ENCODE measurements at regions not wholly inside any gene's neighbourhood (a gene's known extent, or its start where the extent isn't known, plus 50 kb on each side); places are given as distances from the start of the nearest gene placed in this dataset.

DNA sequence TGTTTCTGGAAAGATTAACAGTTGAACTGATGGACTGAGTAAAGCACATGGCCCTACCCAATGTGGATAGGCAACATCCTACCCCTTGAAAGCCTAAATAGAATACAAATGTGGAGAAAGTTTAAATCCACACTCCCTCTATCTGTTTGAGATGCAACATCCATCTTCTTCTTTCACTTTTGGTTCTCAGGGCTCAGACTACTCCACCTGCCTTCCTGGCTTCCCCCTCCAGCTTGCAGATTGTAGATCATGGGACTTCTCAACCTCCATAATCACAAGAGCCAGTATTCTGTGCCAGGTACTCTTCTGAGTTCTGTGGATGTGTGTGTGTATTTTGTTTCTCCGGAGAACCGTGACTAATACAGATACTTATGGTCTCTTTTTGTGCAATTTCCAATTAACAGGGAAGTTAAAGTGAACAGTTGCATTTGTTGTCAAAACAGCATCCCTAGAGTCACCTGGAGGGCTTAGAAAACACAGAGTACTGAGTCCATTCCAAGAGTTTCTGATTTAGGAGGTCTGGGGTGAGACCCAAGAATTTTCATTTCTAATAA is 590.3 kb upstream of the MIR17HG start:
- Histone ChIP-seq H3K27ac (ENCODE audit: low read depth) (no peak overlapping the region), H3K36me3 (ENCODE audit: insufficient read depth) (no peaks in the 10 kb centered on the region), H3K4me1 (ENCODE audit: insufficient read depth) (no peaks in the 10 kb centered on the region), H3K4me3 (ENCODE audit: low read depth, low read length) (no peak overlapping the region)
- WGBS = 55% methylated on average over 2 of the region's 2 CpGs
- DNase-seq (ENCODE audit: extremely low spot score) = no peak

DNA sequence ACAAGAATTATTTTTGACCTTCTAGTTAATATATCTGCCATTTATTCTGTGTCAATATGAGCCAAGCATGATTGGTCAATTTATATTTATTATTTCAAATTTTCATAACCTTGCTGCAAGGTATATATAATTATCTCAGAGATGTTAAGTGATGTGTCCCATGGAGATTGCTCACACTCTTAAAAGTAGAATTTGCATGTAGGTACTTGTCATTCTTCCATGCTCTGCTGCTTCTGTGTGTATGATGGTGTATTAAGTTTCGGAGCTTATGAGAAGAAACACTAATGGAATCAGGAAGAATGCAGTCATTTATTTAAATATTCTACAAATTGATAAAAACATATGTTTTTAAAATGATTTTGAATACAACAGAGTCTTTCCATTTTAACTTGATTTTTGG is 586.8 kb upstream of the MIR17HG start:
- WGBS = 92% methylated on average over 1 of the region's 1 CpG
- Histone ChIP-seq H3K36me3 (ENCODE audit: insufficient read depth) (no peaks in the 10 kb centered on the region), H3K4me1 (ENCODE audit: insufficient read depth) (no peaks in the 10 kb centered on the region), H3K4me3 (ENCODE audit: low read depth, low read length) (no peak overlapping the region), H3K27ac (ENCODE audit: low read depth) (no peak overlapping the region)
- no peak for DNase-seq (ENCODE audit: extremely low spot score)

DNA sequence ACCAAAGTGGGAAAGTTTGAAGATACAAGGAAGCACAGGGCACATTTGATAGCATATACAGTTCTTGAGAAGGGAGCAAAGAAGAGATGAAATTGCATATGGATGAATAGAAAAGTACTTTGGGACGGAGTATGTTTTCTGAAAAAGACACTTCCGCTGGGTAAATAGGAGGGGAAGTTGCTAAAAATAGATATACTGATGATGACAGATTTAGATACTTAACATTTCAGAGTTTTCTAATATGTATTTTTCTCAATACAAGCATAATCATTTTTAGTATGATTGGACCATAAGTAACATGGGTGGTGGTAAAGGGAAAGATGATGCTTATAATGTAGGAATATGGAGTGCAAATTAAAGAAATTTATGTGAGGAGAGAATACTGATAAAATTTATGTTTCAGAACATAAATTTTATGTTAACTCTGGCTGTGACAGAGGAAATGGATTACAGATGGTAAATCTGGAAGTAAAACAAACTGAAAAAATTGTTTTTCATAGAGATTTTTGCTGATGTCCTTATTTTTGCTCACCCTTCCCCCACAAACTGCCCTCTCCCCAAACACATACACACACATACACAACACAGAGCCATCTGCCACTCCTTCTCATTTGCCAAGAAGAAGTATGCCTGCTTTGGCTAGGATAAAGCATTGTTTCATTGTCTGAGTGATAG is 583.9 kb upstream of the MIR17HG start:
- 50% methylated on average over 2 of the region's 2 CpGs for WGBS
- no peak for DNase-seq (ENCODE audit: extremely low spot score)
- no peaks in the 10 kb centered on the region for H3K4me1 ChIP-seq (ENCODE audit: insufficient read depth)
- H3K27ac ChIP-seq (ENCODE audit: low read depth) = no peak overlapping the region
- no peak overlapping the region for H3K4me3 ChIP-seq (ENCODE audit: low read depth, low read length)
- H3K36me3 ChIP-seq (ENCODE audit: insufficient read depth) = no peaks in the 10 kb centered on the region

GRCh38 chr13:90766386-90766902 is 581.0 kb upstream of the MIR17HG start:
- no peak for DNase-seq (ENCODE audit: extremely low spot score)
- Histone ChIP-seq H3K4me3 (ENCODE audit: low read depth, low read length) (no peak overlapping the region), H3K36me3 (ENCODE audit: insufficient read depth) (no peaks in the 10 kb centered on the region), H3K4me1 (ENCODE audit: insufficient read depth) (no peaks in the 10 kb centered on the region), H3K27ac (ENCODE audit: low read depth) (no peak overlapping the region)
- WGBS = 68% methylated on average over 1 of the region's 1 CpG

DNA sequence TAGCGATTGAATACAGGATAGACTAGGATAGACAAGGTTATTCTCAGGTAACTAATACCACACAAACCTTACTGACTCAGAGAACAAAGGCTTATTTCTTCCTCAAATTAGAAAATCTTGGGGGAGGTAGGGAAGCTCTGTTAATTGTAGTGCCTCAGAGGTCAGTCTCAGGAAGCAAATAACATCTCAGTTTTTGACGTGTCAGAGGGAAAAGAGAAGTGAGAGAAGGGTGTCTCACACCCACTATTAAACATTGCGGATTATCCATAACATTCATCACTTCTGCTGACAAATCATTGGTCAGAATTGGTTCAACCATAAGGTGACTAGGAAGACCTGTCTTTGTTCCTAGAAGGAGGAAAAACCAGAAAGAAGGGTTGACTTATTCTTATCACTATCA is 579.4 kb upstream of the MIR17HG start:
- WGBS = 85% methylated on average over 3 of the region's 3 CpGs

DNA sequence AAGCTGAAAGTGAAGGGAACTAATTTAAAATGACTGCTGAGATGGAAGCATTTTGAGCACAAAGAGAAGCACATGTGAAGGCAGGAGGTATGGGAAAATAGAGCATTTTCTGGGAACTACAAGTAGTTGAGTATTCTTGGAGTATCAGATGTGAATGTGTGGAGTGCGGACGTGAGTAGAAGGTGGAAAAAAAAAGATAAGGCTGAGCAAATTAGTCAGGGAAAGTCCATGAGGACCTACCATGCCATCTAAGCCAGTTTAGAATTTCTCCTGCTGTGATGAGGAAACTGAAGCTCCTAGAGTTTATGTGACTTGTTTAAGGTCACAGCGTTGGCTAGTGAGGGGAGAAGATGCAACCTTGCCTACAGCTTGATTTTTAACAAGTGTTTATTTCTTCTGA is 578.1 kb upstream of the MIR17HG start:
- Histone ChIP-seq H3K4me3 (ENCODE audit: low read depth, low read length) (no peak overlapping the region), H3K36me3 (ENCODE audit: insufficient read depth) (no peaks in the 10 kb centered on the region), H3K27ac (ENCODE audit: low read depth) (no peak overlapping the region), H3K4me1 (ENCODE audit: insufficient read depth) (no peaks in the 10 kb centered on the region)
- 84% methylated on average over 3 of the region's 3 CpGs for WGBS
- no peak for DNase-seq (ENCODE audit: extremely low spot score)

More for the DNA sequence above, 579.4 kb upstream of the MIR17HG start:
- H3K4me1 ChIP-seq (ENCODE audit: insufficient read depth) = no peaks in the 10 kb centered on the region
- no peak overlapping the region for H3K4me3 ChIP-seq (ENCODE audit: low read depth, low read length)
- no peaks in the 10 kb centered on the region for H3K36me3 ChIP-seq (ENCODE audit: insufficient read depth)
- no peak overlapping the region for H3K27ac ChIP-seq (ENCODE audit: low read depth)
- DNase-seq (ENCODE audit: extremely low spot score) = no peak

- H3K4me3 ChIP-seq (ENCODE audit: low read depth, low read length) = no peak overlapping the region
- no peak overlapping the region for H3K27ac ChIP-seq (ENCODE audit: low read depth)
- 51% methylated on average over 3 of the region's 3 CpGs for WGBS
These were observed 577.2 kb upstream of the MIR17HG start for GRCh38 chr13:90770334-90770733.

DNA sequence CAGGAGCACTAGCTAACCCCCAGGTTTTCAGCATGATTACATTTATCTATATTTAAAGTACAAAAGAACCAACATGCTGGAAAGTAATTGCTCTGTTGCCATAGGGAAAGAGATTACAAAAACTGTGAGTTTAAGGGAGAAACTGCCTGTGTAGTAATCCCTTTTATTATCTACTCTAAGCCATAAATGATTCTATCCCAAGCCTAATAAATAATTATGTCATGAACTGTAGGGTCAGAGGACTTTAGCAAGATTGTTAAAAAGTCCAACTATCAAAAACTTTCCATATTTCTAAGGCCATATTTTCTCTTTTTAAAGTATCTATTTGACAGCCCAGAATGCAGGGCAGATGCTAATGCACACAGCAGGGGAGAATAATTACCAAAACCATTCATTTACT is 573.8 kb upstream of the MIR17HG start:
- H3K36me3 ChIP-seq (ENCODE audit: insufficient read depth) = no peaks in the 10 kb centered on the region
- no peak overlapping the region for H3K4me3 ChIP-seq (ENCODE audit: low read depth, low read length)
- H3K27ac ChIP-seq (ENCODE audit: low read depth) = no peak overlapping the region
- H3K4me1 ChIP-seq (ENCODE audit: insufficient read depth) = no peaks in the 10 kb centered on the region
- DNase-seq (ENCODE audit: extremely low spot score) = no peak

More at GRCh38 chr13:90770334-90770733, 577.2 kb upstream of the MIR17HG start:
- H3K36me3 ChIP-seq (ENCODE audit: insufficient read depth) = no peaks in the 10 kb centered on the region
- H3K4me1 ChIP-seq (ENCODE audit: insufficient read depth) = no peaks in the 10 kb centered on the region
- no peak for DNase-seq (ENCODE audit: extremely low spot score)

DNA sequence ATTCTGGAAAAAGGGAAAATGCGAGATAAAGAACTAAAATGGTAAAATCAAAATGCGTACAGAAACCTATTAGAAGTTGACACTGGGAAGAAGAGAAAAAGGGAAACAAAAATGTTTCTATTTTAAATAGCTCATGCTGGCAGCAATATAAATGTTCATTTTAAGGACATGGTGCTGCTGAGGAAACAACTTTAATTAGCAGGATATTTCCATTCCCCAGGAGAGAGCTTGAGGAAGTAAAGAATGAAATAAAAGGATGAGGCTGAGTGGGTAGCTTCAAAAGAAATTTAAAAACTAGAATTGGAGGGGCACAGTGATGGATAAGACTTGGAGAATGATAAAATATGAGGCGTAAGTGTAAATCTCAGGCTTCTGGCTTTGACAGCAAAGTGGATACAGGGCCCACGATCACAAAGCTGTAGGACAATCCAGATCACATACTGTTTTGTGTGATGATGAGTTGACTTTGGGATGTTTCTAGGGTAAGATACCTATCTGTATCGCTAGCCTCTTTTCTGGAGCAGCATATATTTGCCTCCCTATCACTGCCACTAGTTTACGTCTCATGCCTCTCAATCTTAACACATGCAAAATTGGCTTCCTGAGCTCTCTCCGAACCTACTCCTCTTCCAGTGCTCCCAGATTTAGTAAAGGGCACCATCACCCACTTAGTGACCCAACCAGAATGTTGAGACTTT is 571.3 kb upstream of the MIR17HG start:
- no peak overlapping the region for H3K27ac ChIP-seq (ENCODE audit: low read depth)
- H3K4me3 ChIP-seq (ENCODE audit: low read depth, low read length) = no peak overlapping the region
- H3K36me3 ChIP-seq (ENCODE audit: insufficient read depth) = no peaks in the 10 kb centered on the region
- no peak for DNase-seq (ENCODE audit: extremely low spot score)
- no peaks in the 10 kb centered on the region for H3K4me1 ChIP-seq (ENCODE audit: insufficient read depth)
- WGBS = 92% methylated on average over 7 of the region's 7 CpGs

DNA sequence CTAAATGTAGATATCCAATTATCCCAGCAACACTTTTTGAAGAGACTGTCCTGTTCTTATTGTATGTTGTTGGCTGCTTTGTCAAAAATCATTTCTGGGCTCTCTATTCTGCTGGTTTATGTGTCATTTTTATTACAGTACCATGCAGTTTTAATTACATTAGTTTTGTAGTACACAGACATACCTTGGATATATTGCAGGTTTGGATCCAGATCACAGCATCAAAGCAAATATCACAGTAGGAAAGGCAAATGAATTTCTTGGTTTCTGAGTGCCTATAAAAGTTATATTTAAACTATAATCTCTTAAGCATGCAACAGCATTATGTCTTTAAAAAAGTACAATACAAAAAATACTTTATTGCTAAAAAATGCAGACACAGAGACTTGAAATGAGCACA is 564.2 kb upstream of the MIR17HG start:
- DNase-seq (ENCODE audit: extremely low spot score) = no peak
- Histone ChIP-seq H3K4me1 (ENCODE audit: insufficient read depth) (no peaks in the 10 kb centered on the region), H3K36me3 (ENCODE audit: insufficient read depth) (no peaks in the 10 kb centered on the region), H3K27ac (ENCODE audit: low read depth) (no peak overlapping the region), H3K4me3 (ENCODE audit: low read depth, low read length) (no peak overlapping the region)

DNA sequence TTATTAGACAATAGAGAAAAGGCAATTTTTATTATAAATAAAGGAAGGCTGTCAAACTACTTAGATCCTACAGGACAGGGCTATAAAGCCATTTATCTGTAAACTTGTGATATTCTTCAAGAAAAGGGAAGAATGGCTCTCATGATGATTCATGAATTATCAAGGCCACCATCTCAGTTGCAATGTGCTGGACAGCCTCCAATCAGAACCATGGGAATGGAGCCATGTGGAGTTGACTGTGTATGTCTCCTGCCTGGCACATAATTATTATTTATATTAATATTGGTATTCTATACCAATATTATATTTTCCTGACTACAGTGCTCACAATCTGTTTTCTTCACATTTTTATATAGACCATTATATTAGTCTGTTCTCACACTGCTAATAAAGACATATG is 560.5 kb upstream of the MIR17HG start:
- H3K27ac ChIP-seq (ENCODE audit: low read depth) = no peak overlapping the region
- no peak for DNase-seq (ENCODE audit: extremely low spot score)
- no peaks in the 10 kb centered on the region for H3K4me1 ChIP-seq (ENCODE audit: insufficient read depth)
- H3K4me3 ChIP-seq (ENCODE audit: low read depth, low read length) = no peak overlapping the region
- no peaks in the 10 kb centered on the region for H3K36me3 ChIP-seq (ENCODE audit: insufficient read depth)

DNA sequence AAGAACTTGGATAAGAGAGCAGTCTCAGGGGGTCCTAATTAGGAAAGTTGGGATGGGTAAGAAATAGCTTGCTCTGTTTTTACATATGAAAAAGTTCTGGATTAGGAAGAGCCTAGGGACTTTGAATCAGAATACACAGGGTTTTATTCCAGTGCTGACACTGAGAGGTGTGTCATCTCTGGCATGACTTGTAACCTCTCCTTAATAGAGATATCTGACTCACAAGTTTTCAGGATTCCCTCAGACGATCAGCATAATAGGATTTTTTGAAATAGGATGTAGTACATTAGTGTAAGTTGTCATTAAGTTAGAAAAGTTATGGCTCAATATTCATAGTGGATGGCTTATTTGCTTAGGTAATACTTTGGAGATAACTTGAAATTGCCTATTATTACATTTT is 555.2 kb upstream of the MIR17HG start:
- no peak for DNase-seq (ENCODE audit: extremely low spot score)
- H3K4me3 ChIP-seq (ENCODE audit: low read depth, low read length) = no peak overlapping the region
- 71% methylated on average over 1 of the region's 1 CpG for whole genome bisulfite sequencing
- no peak overlapping the region for H3K27ac ChIP-seq (ENCODE audit: low read depth)
- H3K36me3 ChIP-seq (ENCODE audit: insufficient read depth) = no peaks in the 10 kb centered on the region
- H3K4me1 ChIP-seq (ENCODE audit: insufficient read depth) = no peaks in the 10 kb centered on the region

- Histone ChIP-seq H3K4me3 (ENCODE audit: low read depth, low read length) (no peak overlapping the region), H3K36me3 (ENCODE audit: insufficient read depth) (no peaks in the 10 kb centered on the region), H3K27ac (ENCODE audit: low read depth) (no peak overlapping the region), H3K4me1 (ENCODE audit: insufficient read depth) (no peaks in the 10 kb centered on the region)
- DNase-seq (ENCODE audit: extremely low spot score) = no peak
- WGBS = 79% methylated on average over 3 of the region's 3 CpGs
These were observed 554.1 kb upstream of the MIR17HG start for GRCh38 chr13:90793261-90793820.

- Histone ChIP-seq H3K27ac (ENCODE audit: low read depth) (no peak overlapping the region), H3K4me1 (ENCODE audit: insufficient read depth) (no peaks in the 10 kb centered on the region), H3K36me3 (ENCODE audit: insufficient read depth) (no peaks in the 10 kb centered on the region), H3K4me3 (ENCODE audit: low read depth, low read length) (no peak overlapping the region)
- DNase-seq (ENCODE audit: extremely low spot score) = no peak
- 78% methylated on average over 4 of the region's 4 CpGs for WGBS
These were observed 551.0 kb upstream of the MIR17HG start for GRCh38 chr13:90796474-90796873.

Data from urinary bladder (tissue), 3 donors.